Right ventricle myocardium inferior (tissue), 1 donor: ENCODE measurements at regions not wholly inside any gene's neighbourhood (a gene's known extent, or its start where the extent isn't known, plus 50 kb on each side); places are given as distances from the start of the nearest gene placed in this dataset.

Experiments used
- ATAC-seq: fragments of 200-7000 bp; cut with Tn5 transposase; one replicate; pipeline ENCODE4 v1.9.1; 2020; ENCODE audit warnings: mild to moderate bottlenecking, moderate library complexity
- DNase-seq: peaks from one replicate; pipeline ENCODE4 v3.0.0; 2021; ENCODE audit errors: missing footprints
- intact Hi-C: fragments of 100-400 bp; cut with DNase I; formaldehyde crosslinking; loops from one replicate; pipeline ENCODE4 v1.11.0; 2022
- donor health status: DM: no; HTN: yes; CAD: no; lungs with severe emphysema.

GRCh38 chr3:41076399-41076798 is 122.9 kb upstream of the CTNNB1 start:
- DNase-seq (no peak), ATAC-seq (no peak)
- intact Hi-C loops, result no loop called here

- DNase-seq (no peak), ATAC-seq (no peak)
- intact Hi-C loops, result no loop called here
Measured at GRCh38 chr3:41080141-41080540, 119.2 kb upstream of the CTNNB1 start.

- DNase-seq (no peak), ATAC-seq (peak; percentile 67)
- intact Hi-C loops, result no loop called here
Measured at GRCh38 chr3:41088882-41089281, 110.4 kb upstream of the CTNNB1 start.

- DNase-seq (no peak), ATAC-seq (no peak)
- intact Hi-C loops, result no loop called here
Measured at GRCh38 chr3:41089566-41089965, 109.7 kb upstream of the CTNNB1 start.

GRCh38 chr3:41092844-41093243 is 106.5 kb upstream of the CTNNB1 start:
- DNase-seq (no peak), ATAC-seq (peak; percentile 45)
- intact Hi-C loops, result no loop called here

GRCh38 chr3:41093476-41093875 is 105.8 kb upstream of the CTNNB1 start:
- DNase-seq (no peak), ATAC-seq (no peak)
- intact Hi-C loops, result no loop called here

- DNase-seq, result no peak
- intact Hi-C loops, result no loop called here
- ATAC-seq, result peak; percentile 19
Measured at GRCh38 chr3:41094351-41094750, 105.0 kb upstream of the CTNNB1 start.

- no peak for ATAC-seq
- intact Hi-C loops, result no loop called here
- DNase-seq, result no peak
Measured at GRCh38 chr3:41095702-41096101, 103.6 kb upstream of the CTNNB1 start.

- DNase-seq (no peak), ATAC-seq (no peak)
- intact Hi-C loops, result no loop called here
Measured at GRCh38 chr3:41097896-41098496, 101.3 kb upstream of the CTNNB1 start.

- ATAC-seq (no peak), DNase-seq (no peak)
- intact Hi-C loops, result no loop called here
Measured at GRCh38 chr3:41101231-41101630, 98.1 kb upstream of the CTNNB1 start.

GRCh38 chr3:41102053-41102556 is 97.2 kb upstream of the CTNNB1 start:
- no peak for ATAC-seq
- intact Hi-C loops, result no loop called here
- no peak for DNase-seq

GRCh38 chr3:41102750-41103149 is 96.6 kb upstream of the CTNNB1 start:
- DNase-seq, result no peak
- peak; percentile 65 for ATAC-seq
- intact Hi-C loops, result no loop called here

- intact Hi-C loops, result no loop called here
- no peak for ATAC-seq
- DNase-seq, result no peak
Measured at GRCh38 chr3:41103200-41103599, 96.1 kb upstream of the CTNNB1 start.

- ATAC-seq, result no peak
- intact Hi-C loops, result no loop called here
Measured at GRCh38 chr3:41104147-41104546, 95.2 kb upstream of the CTNNB1 start.

GRCh38 chr3:41106691-41107090 is 92.6 kb upstream of the CTNNB1 start:
- no peak for ATAC-seq
- intact Hi-C loops, result no loop called here
- DNase-seq, result no peak

More at GRCh38 chr3:41104147-41104546, 95.2 kb upstream of the CTNNB1 start:
- no peak for DNase-seq

- no peak for DNase-seq
- intact Hi-C loops, result no loop called here
- ATAC-seq, result peak; percentile 28
Measured at GRCh38 chr3:41111011-41111410, 88.3 kb upstream of the CTNNB1 start.

GRCh38 chr3:41112466-41112865 is 86.8 kb upstream of the CTNNB1 start:
- intact Hi-C loops, result no loop called here
- no peak for ATAC-seq
- no peak for DNase-seq

GRCh38 chr3:41115069-41115468 is 84.2 kb upstream of the CTNNB1 start:
- intact Hi-C loops, result no loop called here
- no peak for ATAC-seq
- no peak for DNase-seq

- DNase-seq (no peak), ATAC-seq (no peak)
- intact Hi-C loops, result no loop called here
Measured at GRCh38 chr3:41116851-41117250, 82.5 kb upstream of the CTNNB1 start.

GRCh38 chr3:41117398-41117870 is 81.9 kb upstream of the CTNNB1 start:
- intact Hi-C loops, result no loop called here
- ATAC-seq, result peak; percentile 86
- DNase-seq, result peak; percentile 97
